Right lobe of liver (tissue), 4 donors: ENCODE measurements at regions not wholly inside any gene's neighbourhood (a gene's known extent, or its start where the extent isn't known, plus 50 kb on each side); places are given as distances from the start of the nearest gene placed in this dataset.

ENCODE experiments used
- POLR2A ChIP-seq: fragments of 450-650 bp; IDR thresholded peaks from one replicate; pipeline ENCODE4 v1.6.1; 2017; ENCODE audit warnings: antibody characterized with exemption, mild to moderate bottlenecking
- TF ChIP-seq, protein P1 (sequence below), 4 donors: fragments of 200-600 bp in 3 of 4; fragments of 450-650 bp in 1 of 4; IDR thresholded peaks; one replicate each; pipeline versions ENCODE4 v1.5.1 to v1.8.0; 2016 to 2022; ENCODE audit warnings: antibody characterized with exemption in 4 of 4, mild to moderate bottlenecking in 2 of 4
- donor health status: DM: no; HTN: no; CAD: no.
- donor health status: DM: no; HTN: no; CAD: no.
- donor health status: DM: no; HTN: yes; CAD: no.

DNA sequence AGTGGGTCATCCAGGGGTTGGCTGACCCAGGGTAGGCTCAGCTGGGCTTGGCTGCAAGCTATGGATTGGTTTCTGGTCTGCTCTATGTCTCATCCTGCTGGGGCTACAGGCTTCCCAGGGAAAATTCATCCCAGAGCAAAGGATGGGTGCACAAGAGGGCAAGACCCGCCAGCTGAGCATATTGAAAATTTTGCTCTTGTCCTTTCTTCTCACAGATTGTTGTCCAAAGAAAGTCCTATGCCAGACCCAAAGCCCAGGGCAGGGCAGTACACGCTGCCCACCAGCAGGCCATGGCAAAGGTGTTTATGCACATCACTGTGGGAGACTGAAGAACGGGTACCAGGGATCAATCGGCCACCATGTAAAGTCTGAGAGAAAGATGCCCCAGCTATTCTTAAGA, 95.3 kb upstream of the PARP11 start:
- TF ChIP-seq, protein P1, sequence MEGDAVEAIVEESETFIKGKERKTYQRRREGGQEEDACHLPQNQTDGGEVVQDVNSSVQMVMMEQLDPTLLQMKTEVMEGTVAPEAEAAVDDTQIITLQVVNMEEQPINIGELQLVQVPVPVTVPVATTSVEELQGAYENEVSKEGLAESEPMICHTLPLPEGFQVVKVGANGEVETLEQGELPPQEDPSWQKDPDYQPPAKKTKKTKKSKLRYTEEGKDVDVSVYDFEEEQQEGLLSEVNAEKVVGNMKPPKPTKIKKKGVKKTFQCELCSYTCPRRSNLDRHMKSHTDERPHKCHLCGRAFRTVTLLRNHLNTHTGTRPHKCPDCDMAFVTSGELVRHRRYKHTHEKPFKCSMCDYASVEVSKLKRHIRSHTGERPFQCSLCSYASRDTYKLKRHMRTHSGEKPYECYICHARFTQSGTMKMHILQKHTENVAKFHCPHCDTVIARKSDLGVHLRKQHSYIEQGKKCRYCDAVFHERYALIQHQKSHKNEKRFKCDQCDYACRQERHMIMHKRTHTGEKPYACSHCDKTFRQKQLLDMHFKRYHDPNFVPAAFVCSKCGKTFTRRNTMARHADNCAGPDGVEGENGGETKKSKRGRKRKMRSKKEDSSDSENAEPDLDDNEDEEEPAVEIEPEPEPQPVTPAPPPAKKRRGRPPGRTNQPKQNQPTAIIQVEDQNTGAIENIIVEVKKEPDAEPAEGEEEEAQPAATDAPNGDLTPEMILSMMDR (IDR thresholded peaks at IDR 0.05) = no peak
- TF ChIP-seq POLR2A = no peak
